ENCODE measurements at regions not wholly inside any gene's neighbourhood (a gene's known extent, or its start where the extent isn't known, plus 50 kb on each side); places are given as distances from the start of the nearest gene placed in this dataset.

DNA sequence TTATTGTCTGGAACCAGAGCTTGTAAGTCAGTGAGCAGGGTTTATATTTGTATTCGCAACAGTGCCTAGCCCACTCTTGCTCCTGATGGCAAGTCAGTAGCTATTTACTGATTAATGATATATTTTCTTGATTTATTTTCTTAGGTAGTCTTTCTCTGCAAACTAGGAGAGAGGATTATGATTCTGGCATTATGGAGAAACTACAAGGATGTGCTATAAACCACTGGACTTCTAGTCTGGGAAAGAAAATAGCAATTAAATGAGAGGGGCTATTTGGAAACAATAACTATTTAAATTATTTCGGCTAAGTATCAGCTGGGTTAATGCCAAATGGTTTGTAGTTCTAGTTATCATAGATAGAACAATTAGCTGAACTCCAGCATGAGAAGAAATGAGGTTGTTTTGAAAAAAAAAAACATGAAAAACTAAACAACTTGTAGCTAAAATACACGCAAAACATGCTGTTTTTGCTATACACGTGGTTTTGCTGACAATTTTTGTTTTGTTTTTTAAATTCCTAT lies 304.9 kb upstream of the TCF21 start:
- DNase-seq (ENCODE audit: low spot score): no peak

- no peak for DNase-seq (ENCODE audit: low spot score)
These were observed 304.1 kb upstream of the TCF21 start for GRCh38 chr6:133584823-133585222.

GRCh38 chr6:133585978-133586377 lies 302.9 kb upstream of the TCF21 start:
- DNase-seq (ENCODE audit: low spot score): no peak

DNA sequence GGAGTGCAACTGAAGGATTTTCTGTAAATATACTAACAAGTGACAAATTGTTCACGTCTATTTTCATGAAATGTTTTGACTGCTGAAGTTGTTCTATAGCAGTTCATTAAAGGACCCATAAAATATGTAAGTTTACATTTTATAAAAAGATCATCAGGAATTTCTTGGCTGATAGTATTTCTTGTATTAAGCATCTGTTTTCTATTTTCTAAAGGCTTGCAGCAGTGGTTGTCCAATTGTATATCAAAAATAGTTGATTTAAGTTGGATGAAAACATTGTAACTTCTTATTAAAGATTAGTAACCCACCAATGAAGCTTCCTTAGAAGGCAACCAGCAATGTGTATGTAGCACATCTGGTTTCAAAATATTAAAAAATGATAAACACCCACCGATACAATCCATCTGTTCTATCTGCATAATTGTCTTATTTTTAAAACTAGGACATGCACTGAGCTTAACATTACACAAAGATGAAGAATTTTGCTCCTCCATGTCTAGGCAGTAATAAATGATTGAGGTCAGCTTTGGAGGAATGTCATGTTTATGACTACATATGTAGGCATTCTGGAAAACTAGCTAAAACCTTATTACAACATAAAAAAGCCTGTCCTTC lies 301.3 kb upstream of the TCF21 start:
- DNase-seq (ENCODE audit: low spot score): no peak

DNA sequence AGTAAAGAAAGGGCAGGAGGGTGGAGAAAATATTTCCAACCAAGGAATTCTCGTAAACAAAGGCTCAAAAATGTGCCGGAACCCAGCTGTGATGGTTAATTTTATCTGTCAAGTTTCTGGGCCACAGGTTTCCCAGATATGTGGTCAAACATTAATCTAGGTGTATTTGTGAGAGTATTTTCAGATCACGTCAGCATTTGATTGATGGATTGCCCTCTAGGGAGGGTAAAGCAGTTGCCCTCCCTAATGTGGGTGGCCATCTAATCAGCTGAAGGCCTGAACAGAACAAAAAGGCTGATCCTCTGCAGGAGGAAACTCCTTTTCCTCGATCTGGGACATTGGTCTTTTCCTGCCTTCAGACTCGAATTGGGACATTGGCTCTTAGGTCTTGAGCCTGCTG lies 298.7 kb upstream of the TCF21 start:
- DNase-seq (ENCODE audit: low spot score): no peak

GRCh38 chr6:133590814-133591213 lies 298.1 kb upstream of the TCF21 start:
- DNase-seq (ENCODE audit: low spot score): no peak

DNA sequence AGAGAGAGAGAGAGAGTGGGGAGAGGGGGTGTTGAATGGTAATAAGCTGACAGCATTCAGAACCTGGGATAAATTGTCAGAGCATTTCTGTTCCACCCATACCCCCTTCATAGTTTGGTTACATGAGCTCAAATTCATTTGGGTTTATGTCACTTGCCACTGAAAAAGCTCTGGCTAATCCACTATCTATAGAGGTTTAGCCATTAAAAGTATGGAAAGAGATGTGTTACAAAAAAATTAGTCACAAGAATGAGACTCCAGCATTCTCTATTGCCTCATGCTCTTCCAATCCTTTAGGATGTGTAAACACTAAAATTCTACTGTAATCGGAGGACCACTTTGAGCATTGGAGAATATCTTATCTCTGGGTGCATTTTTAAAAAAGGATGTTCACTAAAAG lies 297.6 kb upstream of the TCF21 start:
- no peak for DNase-seq (ENCODE audit: low spot score)

GRCh38 chr6:133594652-133595110 lies 294.2 kb upstream of the TCF21 start:
- DNase-seq (ENCODE audit: low spot score): no peak

- DNase-seq (ENCODE audit: low spot score): no peak
These were observed 293.7 kb upstream of the TCF21 start for GRCh38 chr6:133595111-133595761.

DNA sequence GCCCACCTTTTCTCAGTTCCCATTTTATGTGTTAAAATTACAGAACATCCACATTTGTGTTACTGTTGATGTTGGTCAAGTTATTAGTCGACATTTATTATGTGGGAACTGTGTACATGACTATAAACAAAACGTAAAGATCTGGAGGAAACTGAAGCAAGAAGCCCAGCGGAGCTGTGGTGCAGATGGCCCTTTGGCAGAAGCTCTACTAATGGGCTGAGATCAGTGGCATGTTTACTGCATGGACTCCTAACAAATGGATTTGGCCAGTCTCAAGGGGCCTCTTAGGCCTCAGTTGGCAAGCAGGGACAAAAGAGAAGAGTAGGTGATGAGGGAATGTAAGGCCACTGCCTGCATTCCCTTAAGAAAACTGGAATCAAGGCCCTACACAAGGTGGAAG lies 282.1 kb upstream of the TCF21 start:
- no peak for DNase-seq (ENCODE audit: low spot score)

GRCh38 chr6:133608620-133609019 lies 280.3 kb upstream of the TCF21 start:
- no peak for DNase-seq (ENCODE audit: low spot score)

GRCh38 chr6:133609415-133610226 lies 279.3 kb upstream of the TCF21 start:
- no peak for DNase-seq (ENCODE audit: low spot score)

DNA sequence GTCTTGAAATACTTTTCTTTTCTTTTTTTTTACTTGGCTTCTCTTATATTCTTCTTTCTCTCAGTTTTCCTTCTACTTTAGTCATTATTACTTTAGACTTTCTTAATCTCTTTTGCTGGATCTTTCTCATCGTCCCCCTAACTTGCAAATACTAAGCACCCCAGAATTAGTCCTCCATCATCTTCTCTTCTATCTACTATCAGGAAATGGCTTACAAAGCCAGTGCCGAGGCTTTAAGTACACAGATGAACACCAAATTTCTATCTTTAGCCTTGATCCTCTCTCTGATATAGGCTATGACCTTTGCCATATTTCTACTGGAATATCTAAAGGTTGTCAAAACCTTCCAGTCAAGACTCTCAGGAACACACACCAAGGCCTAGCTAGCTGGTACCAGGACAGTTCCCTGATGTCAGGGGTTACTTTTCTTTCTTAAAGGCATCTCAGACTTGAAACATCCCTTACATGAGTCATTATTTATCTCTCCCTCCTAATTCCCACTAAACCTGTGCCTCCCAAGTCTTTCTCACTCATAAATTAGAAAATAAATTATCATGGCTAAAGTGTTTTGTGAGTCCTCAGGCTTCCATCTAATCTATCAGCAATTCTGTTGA lies 278.6 kb upstream of the TCF21 start:
- no peak for DNase-seq (ENCODE audit: low spot score)

DNA sequence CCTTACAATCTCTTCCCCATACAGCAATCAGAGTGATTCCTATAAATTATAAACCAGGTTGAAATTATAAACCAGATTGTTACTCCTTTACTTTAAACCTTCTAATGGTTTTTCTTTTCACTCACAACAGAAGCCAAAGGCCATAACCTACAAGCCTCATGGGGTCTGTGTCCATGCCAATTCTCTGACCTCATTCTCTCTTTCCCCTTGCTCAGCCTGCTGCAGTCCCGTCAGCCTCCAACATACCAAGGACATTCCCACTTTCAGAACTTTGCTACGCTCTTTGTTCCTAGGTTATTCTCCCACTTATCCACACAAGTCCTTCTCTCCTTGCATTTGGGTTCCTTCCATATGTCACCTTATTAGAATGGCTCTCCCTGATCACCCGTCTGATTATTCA lies 277.9 kb upstream of the TCF21 start:
- DNase-seq (ENCODE audit: low spot score): no peak

- no peak for DNase-seq (ENCODE audit: low spot score)
These were observed 276.5 kb upstream of the TCF21 start for GRCh38 chr6:133612459-133612858.

- no peak for DNase-seq (ENCODE audit: low spot score)
These were observed 275.7 kb upstream of the TCF21 start for GRCh38 chr6:133613211-133613610.

DNA sequence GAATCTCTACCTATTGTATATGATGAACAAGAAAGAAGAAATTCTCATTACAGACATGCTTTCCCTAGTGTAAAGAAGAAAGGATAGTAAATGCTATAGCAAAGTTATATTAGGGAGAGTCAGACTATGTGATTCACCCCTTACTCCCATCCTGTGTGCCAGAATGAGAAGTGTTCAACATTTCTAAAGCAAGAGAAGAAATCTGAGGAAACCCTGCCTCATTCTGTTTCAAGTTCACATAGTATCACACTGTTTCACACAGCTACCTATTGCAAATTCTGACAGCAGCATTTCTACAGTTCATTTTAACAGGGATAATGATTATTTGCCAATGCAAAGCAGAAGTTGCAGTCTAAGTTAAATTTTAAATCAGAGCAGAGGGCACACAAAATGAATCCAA lies 267.2 kb upstream of the TCF21 start:
- DNase-seq (ENCODE audit: low spot score): no peak

DNA sequence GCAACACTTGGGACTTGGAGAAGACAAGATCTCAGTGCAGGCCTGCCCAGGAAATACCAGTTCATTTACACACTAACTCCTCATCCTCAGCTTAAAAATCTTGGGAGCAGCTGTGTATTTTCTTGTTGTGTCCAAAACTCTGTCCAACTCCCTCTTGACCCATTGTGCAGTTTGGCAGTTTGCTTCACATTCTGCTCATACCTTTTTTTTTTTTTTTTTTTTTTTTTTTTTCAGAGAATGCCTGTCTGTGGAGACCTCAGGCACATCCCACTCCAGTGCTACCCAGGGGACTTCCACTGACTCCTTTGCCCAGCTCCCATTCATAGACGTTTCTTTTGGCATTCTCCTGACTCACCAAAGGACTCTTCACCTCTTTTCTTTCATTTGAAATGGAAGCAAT lies 265.8 kb upstream of the TCF21 start:
- DNase-seq (ENCODE audit: low spot score): no peak

DNA sequence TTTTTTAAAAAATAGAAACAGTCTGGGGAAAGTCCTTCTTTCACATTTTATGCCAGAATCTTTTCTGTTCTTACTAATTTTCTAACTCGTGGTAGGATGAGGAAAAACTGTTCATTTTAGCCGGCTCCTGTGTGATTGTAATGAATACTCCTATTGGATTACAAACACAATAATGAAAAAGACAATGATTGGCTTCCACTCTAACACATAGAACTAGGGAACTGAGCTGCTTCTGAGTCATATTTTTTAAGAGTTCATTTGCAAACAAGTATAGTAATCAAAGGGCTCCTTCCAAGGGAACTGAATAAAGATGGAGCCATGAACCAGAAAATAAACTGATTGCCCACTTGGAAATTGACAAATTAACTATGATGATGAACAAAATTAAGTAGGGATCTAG lies 265.3 kb upstream of the TCF21 start:
- DNase-seq (ENCODE audit: low spot score): no peak

DNA sequence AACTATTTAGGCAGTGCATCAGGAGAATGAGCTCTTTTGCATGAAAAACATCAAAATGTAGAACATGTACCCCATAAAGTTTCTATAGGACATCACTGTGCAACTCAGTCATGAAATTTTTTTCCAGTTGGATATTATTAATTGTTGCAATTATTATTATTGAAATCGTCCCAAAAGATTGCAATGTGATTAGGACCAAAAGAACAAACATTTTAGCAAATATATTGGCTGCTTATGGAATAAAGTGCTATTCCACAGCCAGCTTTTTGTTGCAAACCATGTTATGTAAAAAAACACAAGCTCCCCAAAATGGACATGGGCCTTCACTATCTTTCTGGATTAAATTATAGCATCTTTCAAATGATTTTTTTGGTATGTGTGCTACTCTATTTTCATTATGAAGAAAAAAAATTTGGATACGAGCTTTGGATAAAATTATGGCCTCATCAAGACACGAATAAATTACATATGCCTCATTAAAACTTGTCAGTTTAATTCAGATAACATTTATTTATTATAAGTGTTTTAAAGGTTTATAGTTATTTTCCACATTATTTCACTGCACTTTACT lies 262.7 kb upstream of the TCF21 start:
- no peak for DNase-seq (ENCODE audit: low spot score)

DNA sequence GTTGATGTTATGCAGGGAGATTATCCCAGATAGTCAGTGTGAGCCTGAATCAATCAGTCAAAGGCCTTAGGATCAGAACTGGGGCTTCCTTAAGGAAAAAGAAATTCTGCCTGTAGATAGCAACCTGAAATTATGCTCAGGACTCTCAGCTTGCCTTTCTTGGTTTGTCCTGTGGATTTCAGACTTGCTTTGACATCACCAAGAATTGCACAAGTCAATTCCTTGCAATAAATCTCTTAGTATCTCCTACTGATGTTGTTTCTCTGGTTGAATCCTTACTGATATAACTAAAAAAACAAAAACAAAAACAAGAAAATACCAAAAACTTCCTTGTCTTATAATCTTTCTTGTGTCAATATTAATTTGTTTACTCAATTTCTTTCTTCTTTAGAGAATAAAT lies 258.9 kb upstream of the TCF21 start:
- DNase-seq (ENCODE audit: low spot score): no peak

GRCh38 chr6:133630651-133631050 lies 258.3 kb upstream of the TCF21 start:
- no peak for DNase-seq (ENCODE audit: low spot score)

Data from putamen (tissue), 1 donor.